Adrenal gland (tissue), 9 donors: ENCODE measurements at regions not wholly inside any gene's neighbourhood (a gene's known extent, or its start where the extent isn't known, plus 50 kb on each side); places are given as distances from the start of the nearest gene placed in this dataset.
"Not testable (repeated sequence)": the region's sequence is repeated elsewhere in the genome, so short reads cannot be mapped to it uniquely, and the experiment has no call there.

Source experiments
- DNase-seq, 7 donors: peaks; one replicate each; pipeline ENCODE4 v3.0.0-alpha.2; 2019 to 2020
- H3K27ac ChIP-seq, 5 donors: fragments of 200-600 bp; sonication (generic) in 4 of 5; 1 replicate in 3 of 5; 2 replicates in 2 of 5; pipeline versions ENCODE4 v1.5.1 to v1.8.0; 2016 to 2020; ENCODE audit warnings: mild to moderate bottlenecking in 1 of 5
- H3K27me3 ChIP-seq: fragments of 200-600 bp; 2 replicates; pipeline ENCODE4 v1.8.0; 2021
- H3K36me3 ChIP-seq, 2 donors: fragments of 200-600 bp; replicated peaks in 1 of 2; 1 replicate in 1 of 2; 2 replicates in 1 of 2; pipeline versions ENCODE4 v1.5.1 to v1.8.0; 2018 to 2022
- H3K4me1 ChIP-seq, 2 donors: fragments of 200-600 bp; replicated peaks in 1 of 2; 1 replicate in 1 of 2; 2 replicates in 1 of 2; pipeline versions ENCODE4 v1.5.1 to v1.8.0; 2018 to 2021
- H3K4me3 ChIP-seq, 4 donors: fragments of 200-600 bp; sonication (generic) in 3 of 4; one replicate each; pipeline ENCODE4 v1.5.1; 2016 to 2018
- H3K9me3 ChIP-seq, 3 donors: fragments of 200-600 bp; sonication (generic) in 1 of 3; replicated peaks in 1 of 3; 1 replicate in 2 of 3; 2 replicates in 1 of 3; pipeline versions ENCODE4 v1.5.1 to v1.8.0; 2016 to 2021
- POLR2A ChIP-seq, 2 donors: fragments of 450-650 bp; IDR thresholded peaks; one replicate each; pipeline ENCODE4 v1.6.1; 2017; ENCODE audit warnings: antibody characterized with exemption in 2 of 2, mild to moderate bottlenecking in 2 of 2, moderate library complexity in 1 of 2
- WGBS, 4 donors: extraction: QIAGEN DNeasy Blood & Tissue Kit in 2 of 4; methylation state at CpG; one replicate each; pipeline versions ENCODE4 v1.1.5 to v1.1.7; 2013 to 2017; 5-methylcytosine and 5-hydroxymethylcytosine counted together
- intact Hi-C, 2 donors: fragments of 100-400 bp; cut with DNase I; formaldehyde crosslinking; loops; one replicate each; pipeline versions ENCODE4 v1.14.1 to v1.15.0; 2022 to 2023
- TF ChIP-seq, protein P1 (sequence below), 6 experiments: fragments of 450-650 bp in 4 of 6; fragments of 200-600 bp in 2 of 6; sonication (generic) in 1 of 6; IDR thresholded peaks; 1 replicate in 5 of 6; 2 replicates in 1 of 6; pipeline versions ENCODE4 v1.5.1 to v1.8.0; 2016 to 2021; ENCODE audit warnings: antibody characterized with exemption in 6 of 6, mild to moderate bottlenecking in 2 of 6, moderate library complexity in 1 of 6
- donor health status: healthy with polysubstance abuse.
- donor health status: Bipolar disorder and iron deficiency.
- donor health status: DM: yes; HTN: yes; CAD: no.
- donor health status: DM: no; HTN: no; CAD: no.
- donor health status: DM: no; HTN: no; CAD: no.

DNA sequence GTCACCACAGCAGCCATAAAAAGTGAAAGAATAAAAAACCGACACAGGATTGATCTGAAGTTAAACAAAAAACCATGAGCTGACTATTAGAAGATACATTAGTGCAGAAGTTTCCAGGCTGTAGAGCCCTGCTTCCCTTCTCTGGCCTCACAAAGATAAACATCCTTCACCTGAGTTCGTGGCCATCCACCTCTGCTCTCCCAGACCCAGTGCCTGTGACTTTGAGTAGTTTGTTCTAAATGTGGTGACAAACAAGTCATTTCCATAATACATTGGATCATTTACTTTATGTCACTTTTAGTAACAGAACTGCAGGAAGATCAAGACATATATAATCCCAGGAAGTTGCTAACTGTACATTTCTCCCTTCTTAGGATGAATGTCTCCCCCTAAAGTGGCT is 241.9 kb upstream of the MAP2 start:
- DNase-seq: no peak
- intact Hi-C loops: no loop called here
- TF ChIP-seq, protein P1, sequence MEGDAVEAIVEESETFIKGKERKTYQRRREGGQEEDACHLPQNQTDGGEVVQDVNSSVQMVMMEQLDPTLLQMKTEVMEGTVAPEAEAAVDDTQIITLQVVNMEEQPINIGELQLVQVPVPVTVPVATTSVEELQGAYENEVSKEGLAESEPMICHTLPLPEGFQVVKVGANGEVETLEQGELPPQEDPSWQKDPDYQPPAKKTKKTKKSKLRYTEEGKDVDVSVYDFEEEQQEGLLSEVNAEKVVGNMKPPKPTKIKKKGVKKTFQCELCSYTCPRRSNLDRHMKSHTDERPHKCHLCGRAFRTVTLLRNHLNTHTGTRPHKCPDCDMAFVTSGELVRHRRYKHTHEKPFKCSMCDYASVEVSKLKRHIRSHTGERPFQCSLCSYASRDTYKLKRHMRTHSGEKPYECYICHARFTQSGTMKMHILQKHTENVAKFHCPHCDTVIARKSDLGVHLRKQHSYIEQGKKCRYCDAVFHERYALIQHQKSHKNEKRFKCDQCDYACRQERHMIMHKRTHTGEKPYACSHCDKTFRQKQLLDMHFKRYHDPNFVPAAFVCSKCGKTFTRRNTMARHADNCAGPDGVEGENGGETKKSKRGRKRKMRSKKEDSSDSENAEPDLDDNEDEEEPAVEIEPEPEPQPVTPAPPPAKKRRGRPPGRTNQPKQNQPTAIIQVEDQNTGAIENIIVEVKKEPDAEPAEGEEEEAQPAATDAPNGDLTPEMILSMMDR (IDR thresholded peaks at IDR 0.05): no peak
- Histone ChIP-seq H3K36me3 (no peaks in the 10 kb centered on the region), H3K27me3 (no peaks in the 10 kb centered on the region), H3K9me3 (no peaks in the 10 kb centered on the region), H3K4me1 (no peaks in the 10 kb centered on the region), H3K4me3 (no peak overlapping the region), H3K27ac (no peak overlapping the region)
- WGBS, 4 donors: 35 to 56% (median 41%) methylated on average over 2 of the region's 2 CpGs

DNA sequence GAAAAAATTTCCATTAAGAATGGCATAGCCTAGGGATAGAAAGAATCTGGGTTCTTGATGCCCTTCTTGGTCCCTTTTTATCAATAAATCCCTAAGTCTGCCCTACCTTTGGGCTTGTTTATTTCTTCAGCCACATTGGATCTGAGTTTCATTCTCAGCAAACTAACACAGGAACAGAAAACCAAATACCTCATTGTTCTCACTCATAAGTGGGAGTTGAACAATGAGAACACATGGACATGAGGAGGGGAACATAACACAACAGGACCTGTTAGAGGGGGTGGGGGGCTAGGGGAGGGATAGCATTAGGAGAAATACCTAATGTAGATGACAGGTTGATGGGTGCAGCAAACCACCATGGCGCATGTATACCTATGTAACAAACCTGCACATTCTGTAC is 237.0 kb upstream of the MAP2 start:
- H3K36me3 ChIP-seq, H3K27ac ChIP-seq, intact Hi-C loops, H3K9me3 ChIP-seq, H3K4me3 ChIP-seq, DNase-seq, H3K4me1 ChIP-seq, H3K27me3 ChIP-seq: not testable (repeated sequence)
- WGBS, 4 donors: 80 to 100% (median 88%) methylated on average over 1 of the region's 1 CpG

DNA sequence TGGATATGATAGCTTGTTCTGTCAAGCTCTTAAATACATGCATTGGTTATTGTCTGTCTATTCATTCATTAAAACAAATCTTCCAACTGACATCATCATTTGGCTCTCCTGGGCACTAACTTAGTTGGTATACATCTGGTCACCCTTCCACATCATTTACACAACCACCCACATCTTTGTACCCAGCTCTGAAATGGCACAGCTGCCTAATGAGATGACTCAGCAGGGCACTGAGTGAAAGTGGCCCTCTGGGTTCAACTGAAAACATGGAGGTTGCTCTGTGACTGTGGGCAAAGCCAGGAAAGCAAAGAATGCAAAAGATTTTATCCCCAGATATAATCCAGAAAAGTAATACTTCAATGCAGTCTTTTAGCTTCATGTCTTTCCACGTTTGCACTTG is 234.0 kb upstream of the MAP2 start:
- intact Hi-C loops: no loop called here
- TF ChIP-seq POLR2A (IDR thresholded peaks at IDR 0.05): no peak
- TF ChIP-seq, protein P1 (IDR thresholded peaks at IDR 0.05): no peak
- Histone ChIP-seq H3K36me3 (no peaks in the 10 kb centered on the region), H3K4me3 (no peak overlapping the region), H3K4me1 (no peaks in the 10 kb centered on the region), H3K27me3 (no peaks in the 10 kb centered on the region), H3K27ac (no peak overlapping the region), H3K9me3 (no peaks in the 10 kb centered on the region)
- WGBS, 4 donors: 50 to 72% (median 68%) methylated on average over 1 of the region's 1 CpG
- no peak for DNase-seq

DNA sequence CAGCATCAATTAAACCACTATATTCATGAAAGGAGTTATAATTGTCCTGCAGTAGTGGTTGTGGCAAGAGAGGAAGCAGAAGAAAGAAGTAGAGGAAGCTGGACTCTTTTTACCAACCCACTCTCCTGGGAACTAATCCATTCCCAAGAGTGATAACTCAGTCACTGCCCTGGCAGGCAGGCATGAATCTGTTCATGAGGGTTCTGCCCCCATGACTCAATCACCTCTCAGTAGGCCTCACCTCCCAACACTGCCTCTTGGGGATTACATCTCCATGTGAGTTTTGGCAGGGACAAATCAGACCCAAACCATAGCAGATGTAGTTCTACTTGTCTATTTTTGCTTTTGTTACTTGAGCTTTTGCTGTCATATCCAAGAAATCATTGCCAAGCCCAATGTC is 232.7 kb upstream of the MAP2 start:
- H3K4me3 ChIP-seq: no peak overlapping the region
- DNase-seq: no peak
- H3K27me3 ChIP-seq: no peaks in the 10 kb centered on the region
- no peaks in the 10 kb centered on the region for H3K36me3 ChIP-seq
- TF ChIP-seq, protein P1 (IDR thresholded peaks at IDR 0.05): no peak
- no peak for TF ChIP-seq POLR2A (IDR thresholded peaks at IDR 0.05)
- no peaks in the 10 kb centered on the region for H3K9me3 ChIP-seq
- H3K4me1 ChIP-seq: no peaks in the 10 kb centered on the region
- no peak overlapping the region for H3K27ac ChIP-seq
- intact Hi-C loops: no loop called here

DNA sequence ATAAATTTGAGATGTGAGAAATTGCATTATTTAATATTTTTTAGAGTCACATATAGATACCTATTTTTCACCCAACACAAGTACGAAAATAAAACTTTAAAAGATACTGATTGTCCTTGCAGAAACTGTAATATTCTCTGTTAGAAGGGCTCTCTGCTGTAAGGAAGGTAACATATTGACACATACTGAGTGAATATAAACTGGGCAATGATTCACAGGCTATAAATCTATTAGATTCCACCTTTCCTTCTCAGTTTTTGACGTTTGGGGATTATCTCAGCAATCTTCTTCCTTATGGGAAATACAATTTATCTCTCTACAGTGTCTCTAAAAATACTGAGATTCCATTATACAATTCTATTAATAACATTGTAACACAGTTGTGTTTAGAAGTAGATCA is 229.1 kb upstream of the MAP2 start:
- TF ChIP-seq POLR2A (IDR thresholded peaks at IDR 0.05): no peak
- TF ChIP-seq, protein P1 (IDR thresholded peaks at IDR 0.05): no peak
- H3K4me3 ChIP-seq: no peak overlapping the region
- no peaks in the 10 kb centered on the region for H3K9me3 ChIP-seq
- no peaks in the 10 kb centered on the region for H3K4me1 ChIP-seq
- intact Hi-C loops: no loop called here
- H3K27me3 ChIP-seq: no peaks in the 10 kb centered on the region
- 41 to 60% (median 51%) methylated on average over 2 of the region's 2 CpGs for WGBS, 4 donors
- DNase-seq: no peak
- no peak overlapping the region for H3K27ac ChIP-seq
- H3K36me3 ChIP-seq: no peaks in the 10 kb centered on the region
